ENCODE measurements at regions not wholly inside any gene's neighbourhood (a gene's known extent, or its start where the extent isn't known, plus 50 kb on each side); places are given as distances from the start of the nearest gene placed in this dataset.

DNA sequence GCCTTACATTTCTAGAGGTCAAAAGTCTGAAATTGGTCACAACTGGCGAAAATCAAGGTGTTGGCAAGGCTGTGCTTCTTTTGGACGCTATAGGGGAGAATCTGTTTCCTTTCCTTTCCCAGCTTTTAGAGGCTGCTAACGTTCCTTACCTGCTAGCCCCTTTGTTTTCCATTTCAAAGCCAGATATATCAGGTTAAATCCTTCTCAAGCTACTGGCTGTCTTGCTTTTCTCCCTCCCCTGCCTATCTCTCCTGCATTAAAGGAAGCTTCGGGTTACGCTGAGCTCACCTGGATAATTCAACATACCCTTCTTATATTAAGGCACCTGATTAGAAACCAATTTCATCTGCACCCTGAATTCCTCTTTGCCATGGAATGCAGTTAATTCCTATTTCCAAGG, 1569.7 kb upstream of the SLC10A2 start (continued):
- TF ChIP-seq CHD1 (IDR thresholded peaks at IDR 0.05; ENCODE audit: low read depth, low read length): no peak
- TF ChIP-seq, protein P1, sequence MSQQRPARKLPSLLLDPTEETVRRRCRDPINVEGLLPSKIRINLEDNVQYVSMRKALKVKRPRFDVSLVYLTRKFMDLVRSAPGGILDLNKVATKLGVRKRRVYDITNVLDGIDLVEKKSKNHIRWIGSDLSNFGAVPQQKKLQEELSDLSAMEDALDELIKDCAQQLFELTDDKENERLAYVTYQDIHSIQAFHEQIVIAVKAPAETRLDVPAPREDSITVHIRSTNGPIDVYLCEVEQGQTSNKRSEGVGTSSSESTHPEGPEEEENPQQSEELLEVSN (IDR thresholded peaks at IDR 0.05): no peak
- no peak for TF ChIP-seq EGR1 (IDR thresholded peaks at IDR 0.05; ENCODE audit: borderline replicate concordance, low read depth, low read length)
- no peak for TF ChIP-seq RAD21 (IDR thresholded peaks at IDR 0.05 in 1 of 2, conservative IDR thresholded peaks at IDR 0.05 in 1 of 2; ENCODE audit: low read depth in 2 of 2, low read length in 2 of 2)
- TF ChIP-seq RXRA (IDR thresholded peaks at IDR 0.05; ENCODE audit: insufficient read depth, low read depth, low read length): no peak
